Activated CD4-positive, CD25-positive, alpha-beta regulatory T cell (primary cell): ENCODE measurements at regions not wholly inside any gene's neighbourhood (a gene's known extent, or its start where the extent isn't known, plus 50 kb on each side); places are given as distances from the start of the nearest gene placed in this dataset.

Experiments
- DNase-seq, 4 experiments: peaks; one replicate each; lab custom pipeline; 2025; lab: John Stamatoyannopoulos, UW

- DNase-seq, result no peak
Measured at GRCh38 chr1:30479575-30479974, 243.8 kb downstream of the MATN1 start.

GRCh38 chr1:30478799-30479563 lies 244.4 kb downstream of the MATN1 start:
- no peak for DNase-seq

DNA sequence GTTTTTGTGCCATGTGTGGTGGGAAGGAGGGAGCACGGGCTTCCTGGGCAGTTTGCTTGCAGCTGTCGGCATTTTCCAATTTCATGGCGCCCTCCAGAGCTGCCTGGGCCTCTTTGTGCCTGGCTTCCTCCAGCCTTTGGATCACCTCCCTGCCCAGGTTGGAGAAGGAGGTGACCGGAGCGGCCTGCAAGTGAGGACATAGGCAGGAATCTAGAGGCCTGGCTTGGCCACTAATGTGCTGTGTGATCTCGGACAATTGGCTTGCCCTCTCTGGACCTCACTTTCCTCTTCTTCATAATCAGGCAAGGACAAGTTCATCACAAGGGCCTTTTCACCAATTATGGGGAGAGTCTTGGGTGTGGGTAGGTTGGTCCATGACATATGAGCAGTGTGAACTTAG lies 245.1 kb downstream of the MATN1 start:
- DNase-seq, result no peak

GRCh38 chr1:30477588-30477987 lies 245.8 kb downstream of the MATN1 start:
- DNase-seq, result no peak

DNA sequence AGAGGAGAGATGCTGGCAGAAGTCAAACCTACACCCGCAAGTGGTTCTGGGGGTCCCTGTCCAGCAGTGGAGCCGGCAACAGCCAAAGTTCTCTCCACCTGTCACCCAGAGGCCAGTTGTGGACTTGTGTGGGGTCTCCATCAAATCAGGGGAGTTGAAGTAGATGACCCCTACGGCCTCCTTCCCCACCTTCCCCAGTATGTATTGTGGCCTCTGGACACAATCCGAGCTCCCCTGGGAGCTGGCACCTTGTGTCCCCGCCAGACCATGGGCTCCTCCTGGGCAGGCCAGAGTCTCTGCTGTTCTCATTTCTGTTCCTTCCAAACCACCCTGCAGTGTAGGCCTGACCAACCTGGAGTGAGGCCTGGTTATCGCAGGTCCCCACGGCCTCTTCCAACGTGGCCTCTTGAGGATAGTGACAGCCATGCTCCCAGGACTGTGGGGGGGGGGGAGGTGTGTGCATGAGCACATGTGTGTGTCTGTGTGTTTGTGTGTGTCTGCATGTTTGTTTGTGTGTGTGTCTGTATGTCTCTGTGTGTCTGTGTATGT lies 246.4 kb downstream of the MATN1 start:
- no peak for DNase-seq

- DNase-seq, result no peak
Measured at GRCh38 chr1:30476476-30476875, 246.9 kb downstream of the MATN1 start.

DNA sequence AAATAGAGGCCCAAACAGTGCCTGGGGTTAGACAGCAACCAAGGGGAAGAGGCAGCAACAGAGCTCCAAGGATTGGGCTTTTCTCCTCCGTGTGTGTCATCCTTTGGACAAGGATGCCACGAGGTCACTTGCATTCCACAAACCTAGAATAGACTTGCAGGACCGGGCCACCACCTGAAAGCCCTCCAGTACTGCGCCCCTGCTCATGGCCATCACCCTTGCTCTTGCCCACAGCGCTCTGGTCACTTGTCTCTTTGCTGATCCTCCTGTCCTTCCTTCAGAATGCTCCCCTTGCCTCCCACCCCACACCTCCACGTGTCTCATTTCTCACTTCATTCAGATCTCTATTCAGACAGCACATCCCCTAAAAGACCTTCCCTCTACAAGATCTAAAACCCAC lies 247.4 kb downstream of the MATN1 start:
- DNase-seq, result no peak

GRCh38 chr1:30475201-30475600 lies 248.2 kb downstream of the MATN1 start:
- no peak for DNase-seq

DNA sequence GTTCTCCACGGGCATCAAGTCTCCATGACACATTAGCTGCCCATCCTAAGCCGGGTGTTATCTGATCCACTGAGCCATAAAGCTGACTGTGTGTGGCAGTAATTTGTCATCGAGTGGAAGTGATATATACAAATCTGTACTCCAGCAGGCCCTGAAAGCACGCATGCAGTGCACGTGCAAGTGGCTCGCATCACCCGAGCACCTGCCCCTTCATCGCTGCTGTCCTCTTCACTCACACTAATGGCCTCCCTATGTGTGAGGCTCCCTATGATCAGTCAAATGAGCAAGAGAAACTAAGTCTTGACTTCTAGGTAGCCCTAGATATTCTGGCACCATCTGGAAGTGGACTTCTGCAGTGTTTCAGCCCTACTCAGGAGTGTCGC lies 248.6 kb downstream of the MATN1 start:
- no peak for DNase-seq

- DNase-seq, result no peak
Measured at GRCh38 chr1:30473922-30474817, 249.2 kb downstream of the MATN1 start.

DNA sequence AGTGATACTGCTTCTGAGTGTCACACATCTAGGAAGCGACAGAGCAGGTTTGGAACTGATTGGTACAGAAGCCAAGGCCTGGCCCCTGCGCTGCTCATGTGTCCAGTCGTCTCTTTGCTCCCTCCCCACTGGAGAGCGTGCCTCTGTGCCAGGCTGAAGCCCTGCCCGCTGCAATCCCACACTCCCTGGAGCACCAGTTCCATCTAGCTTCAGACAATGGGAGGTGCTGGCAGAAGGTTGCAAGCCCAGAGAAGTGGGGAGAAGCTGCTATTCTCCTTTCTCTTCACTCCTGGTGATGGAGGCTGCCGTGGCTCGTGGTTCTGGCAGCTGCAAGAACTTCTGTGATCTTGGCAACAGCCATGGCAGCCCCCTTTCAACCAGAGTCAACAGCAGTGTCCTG lies 250.9 kb downstream of the MATN1 start:
- no peak for DNase-seq

DNA sequence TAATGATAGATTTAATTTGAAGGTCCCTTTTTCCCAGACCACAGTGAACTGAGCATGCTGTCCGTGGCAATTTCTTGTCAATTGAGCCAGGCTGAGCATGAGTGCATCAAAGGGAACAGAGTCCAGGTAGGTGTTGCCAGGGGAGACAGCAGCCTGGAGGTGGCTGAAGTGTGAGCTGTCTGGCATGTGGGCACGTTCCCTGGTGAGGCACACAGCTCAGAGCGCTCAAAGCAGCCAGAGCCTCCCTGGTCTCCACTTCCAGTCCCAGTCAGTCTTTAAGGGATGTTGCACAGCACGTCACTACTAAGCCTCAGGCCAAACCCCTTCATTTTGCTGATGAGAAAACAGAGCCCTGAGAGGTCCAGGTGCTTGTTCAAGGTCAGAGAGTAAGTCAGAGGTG lies 251.4 kb downstream of the MATN1 start:
- DNase-seq, result no peak

- DNase-seq, result no peak
Measured at GRCh38 chr1:30471307-30471706, 252.1 kb downstream of the MATN1 start.

- no peak for DNase-seq
Measured at GRCh38 chr1:30469426-30469825, 254.0 kb downstream of the MATN1 start.

DNA sequence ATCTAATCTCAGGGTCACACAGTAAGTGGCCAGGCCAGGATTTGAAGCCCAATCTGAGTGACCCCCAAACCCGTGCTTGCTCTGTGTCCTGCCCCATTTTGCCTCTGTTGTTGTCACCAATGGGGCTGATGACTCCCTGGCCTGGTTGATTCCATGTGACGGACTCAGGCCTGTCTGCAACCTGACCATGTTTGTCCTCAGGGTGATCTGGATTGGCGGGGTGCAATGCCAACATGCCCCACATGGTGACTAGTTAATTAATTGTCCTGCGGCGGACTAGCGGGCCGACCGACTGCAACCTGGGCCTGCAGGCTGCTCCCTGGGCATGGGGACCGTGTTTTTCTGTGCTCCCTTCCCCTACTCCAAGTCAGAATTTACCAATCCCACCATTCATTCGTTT lies 256.3 kb downstream of the MATN1 start:
- DNase-seq, result no peak

DNA sequence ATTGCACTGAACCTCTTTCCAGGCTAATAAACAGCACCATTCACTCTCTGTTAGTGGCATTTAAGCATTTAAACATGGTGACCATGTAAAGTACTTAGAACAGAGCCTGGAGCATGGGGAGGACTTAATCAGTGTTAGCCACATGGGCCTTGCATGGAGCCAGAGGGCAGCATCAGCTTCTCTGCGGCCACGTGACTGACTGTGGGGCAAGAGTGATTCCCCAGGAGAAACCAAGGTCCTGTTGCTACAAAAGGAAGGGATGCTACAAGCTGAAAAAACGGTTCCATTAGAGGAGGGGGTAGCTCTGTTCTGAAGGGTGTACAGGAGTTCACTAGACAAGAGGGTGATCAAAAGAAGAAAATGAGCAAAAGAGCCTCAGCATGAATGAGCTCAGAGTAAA lies 256.8 kb downstream of the MATN1 start:
- DNase-seq, result no peak

DNA sequence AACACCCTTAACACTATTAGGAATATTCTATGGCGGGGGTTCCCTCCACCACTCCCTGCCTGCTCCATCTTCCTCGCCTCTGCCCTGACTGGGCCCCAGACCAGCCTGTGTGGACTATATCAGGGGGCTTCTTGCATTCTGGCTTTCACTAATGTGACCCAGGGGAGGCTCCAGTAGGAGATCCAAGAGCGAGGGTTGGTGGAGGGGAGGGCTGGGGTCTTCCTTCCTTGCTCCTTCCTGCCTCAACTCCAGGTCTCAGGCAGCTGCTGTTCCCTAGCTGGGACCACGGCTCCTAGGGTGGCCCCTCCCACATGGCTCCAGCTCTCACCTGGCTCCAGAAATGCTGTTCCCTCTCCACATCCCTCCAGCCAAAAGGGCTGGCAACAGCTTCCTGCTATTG lies 257.4 kb downstream of the MATN1 start:
- DNase-seq, result no peak

DNA sequence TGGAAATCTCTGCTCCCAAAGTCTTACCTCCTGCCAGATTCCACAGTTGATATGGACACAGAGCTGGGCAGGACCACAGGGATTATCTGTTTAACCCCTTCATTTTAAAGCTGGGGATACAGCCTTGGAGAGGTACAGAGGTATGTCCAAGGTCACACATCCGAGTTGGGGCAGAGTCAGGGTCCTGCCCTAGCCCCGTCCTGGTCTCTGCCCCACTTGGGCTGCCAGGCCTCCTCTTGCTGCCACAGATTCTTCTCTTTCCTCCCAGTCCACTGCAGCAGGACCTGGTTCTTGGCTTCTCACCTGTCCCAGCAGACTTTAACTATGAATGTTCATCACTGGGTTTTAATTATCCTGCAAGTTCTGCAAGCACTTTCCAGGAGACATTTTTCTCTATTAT lies 258.3 kb downstream of the MATN1 start:
- no peak for DNase-seq

DNA sequence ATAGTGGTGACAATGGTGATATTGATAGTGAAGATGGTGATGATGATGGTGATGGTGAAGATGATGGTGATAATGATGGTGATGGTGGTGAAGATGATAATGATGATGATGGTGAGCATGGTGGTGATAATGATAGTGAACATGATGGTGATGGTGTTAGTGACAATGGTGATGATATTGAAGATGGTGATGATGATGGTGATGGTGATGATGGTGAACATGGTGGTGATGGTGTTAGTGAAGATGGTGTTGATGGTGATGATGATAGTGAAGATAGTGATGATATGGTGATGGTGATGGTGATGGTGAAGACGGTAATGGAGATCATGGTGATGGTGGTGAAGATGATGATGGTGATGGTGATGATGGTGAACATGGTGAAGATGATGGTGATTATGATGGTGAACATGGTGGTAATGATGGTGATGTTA lies 259.2 kb downstream of the MATN1 start:
- DNase-seq, result no peak

GRCh38 chr1:30462826-30463425 lies 260.5 kb downstream of the MATN1 start:
- no peak for DNase-seq

DNA sequence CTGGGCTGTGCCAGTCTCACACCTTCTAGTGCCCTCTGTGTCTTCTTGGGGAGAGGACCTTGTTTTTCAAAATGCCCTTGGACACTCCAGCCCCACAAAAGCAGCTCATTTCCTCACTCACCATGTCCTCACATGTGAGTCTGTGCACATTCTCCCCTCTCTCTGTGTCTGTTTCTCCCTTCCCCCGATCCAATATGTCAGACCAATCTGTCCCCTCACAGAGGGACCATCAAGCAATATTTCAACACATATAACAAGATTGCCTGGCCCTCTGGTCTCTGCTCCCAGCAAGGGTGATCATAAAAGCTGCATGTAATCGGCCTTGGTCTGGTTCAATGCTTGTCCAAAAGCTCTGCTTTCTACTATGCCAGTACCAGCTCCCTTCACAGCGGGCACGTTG lies 261.2 kb downstream of the MATN1 start:
- no peak for DNase-seq

GRCh38 chr1:30461640-30462039 lies 261.7 kb downstream of the MATN1 start:
- DNase-seq, result no peak

GRCh38 chr1:30460661-30461060 lies 262.7 kb downstream of the MATN1 start:
- DNase-seq, result no peak
